Activated CD8-positive, alpha-beta memory T cell treated with anti-CD3 and anti-CD28 coated beads, Interleukin-2, amount 50 U/mL, for 24 hours (primary cell): ENCODE measurements at regions not wholly inside any gene's neighbourhood (a gene's known extent, or its start where the extent isn't known, plus 50 kb on each side); places are given as distances from the start of the nearest gene placed in this dataset.

Experiments used
- DNase-seq: peaks from one replicate; pipeline ENCODE4 v3.0.0-alpha.2; 2020; ENCODE audit errors: extremely low read depth

DNA sequence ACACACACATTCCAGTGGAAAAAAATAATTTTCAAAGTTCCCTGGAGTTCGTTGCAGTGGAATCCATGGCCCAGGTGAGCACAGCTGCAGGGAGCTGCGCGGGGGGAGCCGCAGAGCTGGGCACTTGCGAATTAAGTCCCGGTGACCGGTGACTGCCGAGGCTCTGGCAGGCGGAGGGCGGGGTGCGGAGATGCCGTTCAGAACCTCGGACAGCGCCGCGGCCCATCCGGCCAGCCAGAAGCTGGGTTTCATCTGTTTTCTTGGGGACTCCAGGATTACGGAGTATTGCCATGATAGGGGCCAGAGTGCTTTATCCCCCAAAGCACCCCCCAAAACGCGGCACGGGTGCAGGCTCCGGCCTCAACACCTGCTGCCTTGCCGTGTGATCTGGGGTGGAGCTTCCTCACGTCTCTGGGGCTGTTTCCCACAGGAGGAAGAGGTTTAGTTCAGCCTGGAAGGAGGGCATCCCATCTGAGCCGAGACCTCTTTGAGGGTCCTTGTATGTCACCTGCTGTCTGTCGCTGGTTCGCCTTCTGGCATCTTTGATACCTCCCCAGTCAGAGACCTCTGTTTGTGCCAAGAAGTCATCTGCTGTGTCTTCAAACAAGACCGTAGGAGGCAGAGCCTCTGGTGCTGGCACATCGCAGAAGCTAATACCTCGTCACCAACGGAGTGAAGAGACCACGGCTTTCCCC lies 99.4 kb downstream of the YTHDF1 start:
- DNase-seq, result no peak

GRCh38 chr20:63115651-63116411 lies 100.1 kb downstream of the YTHDF1 start:
- DNase-seq, result no peak

- no peak for DNase-seq
Observed at GRCh38 chr20:63114693-63115311, 101.1 kb downstream of the YTHDF1 start.

GRCh38 chr20:63114006-63114692 lies 101.8 kb downstream of the YTHDF1 start:
- DNase-seq, result no peak

DNA sequence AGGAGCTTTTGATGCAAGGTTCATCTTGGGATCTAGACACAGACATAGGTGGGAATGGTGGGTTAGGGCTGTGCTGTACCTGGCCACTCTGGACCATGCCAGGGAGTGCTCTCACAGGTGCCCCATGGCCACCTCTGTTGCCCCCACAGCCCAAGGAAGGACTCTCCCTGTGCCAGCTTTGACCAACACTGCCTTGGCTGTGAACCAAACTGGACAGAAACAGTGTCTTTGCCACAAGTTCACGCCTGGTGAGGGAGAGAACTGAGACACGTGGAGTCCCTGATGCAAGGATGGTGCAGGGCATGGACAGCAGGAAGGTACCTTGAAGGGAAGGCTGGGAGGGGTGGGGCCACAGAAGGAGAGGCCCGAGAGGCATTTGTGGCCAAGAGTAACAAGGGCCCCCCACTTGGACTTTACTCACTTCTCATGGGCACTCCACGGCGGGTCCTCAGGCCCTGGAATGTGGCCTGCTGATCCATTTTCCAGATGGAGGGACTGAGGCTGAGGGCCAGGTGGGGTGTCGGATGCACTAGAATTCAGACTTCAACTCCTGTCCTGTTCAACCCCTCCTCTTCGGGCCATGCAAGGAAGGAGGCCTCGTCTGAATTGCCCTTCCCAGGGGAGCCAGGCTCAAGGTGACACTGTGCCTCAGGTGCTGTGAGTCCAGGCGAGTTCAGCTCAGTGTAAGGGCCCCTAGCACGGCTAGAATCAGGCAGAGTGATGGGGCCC lies 103.3 kb downstream of the YTHDF1 start:
- no peak for DNase-seq

DNA sequence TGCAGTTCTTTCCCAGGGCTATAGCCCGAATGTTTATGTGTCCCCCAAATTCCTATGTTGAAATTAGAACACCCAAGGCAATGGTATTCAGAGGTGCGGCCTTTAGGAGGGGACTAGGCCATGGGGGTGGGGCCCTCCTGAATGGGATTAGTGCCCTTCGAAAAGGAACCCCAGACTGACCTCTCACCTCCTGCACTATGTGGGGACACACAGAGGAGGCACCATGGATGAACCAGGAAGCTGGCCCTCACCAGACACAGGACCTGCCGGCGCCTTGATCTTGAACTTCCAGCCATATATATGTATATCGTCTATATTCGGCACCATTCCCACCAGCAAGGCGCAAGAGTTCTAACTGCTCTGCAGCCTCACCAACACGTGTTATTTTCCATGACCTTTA lies 101.5 kb upstream of the BHLHE23 start:
- no peak for DNase-seq

GRCh38 chr20:63107449-63108200 lies 100.9 kb upstream of the BHLHE23 start:
- DNase-seq, result no peak

DNA sequence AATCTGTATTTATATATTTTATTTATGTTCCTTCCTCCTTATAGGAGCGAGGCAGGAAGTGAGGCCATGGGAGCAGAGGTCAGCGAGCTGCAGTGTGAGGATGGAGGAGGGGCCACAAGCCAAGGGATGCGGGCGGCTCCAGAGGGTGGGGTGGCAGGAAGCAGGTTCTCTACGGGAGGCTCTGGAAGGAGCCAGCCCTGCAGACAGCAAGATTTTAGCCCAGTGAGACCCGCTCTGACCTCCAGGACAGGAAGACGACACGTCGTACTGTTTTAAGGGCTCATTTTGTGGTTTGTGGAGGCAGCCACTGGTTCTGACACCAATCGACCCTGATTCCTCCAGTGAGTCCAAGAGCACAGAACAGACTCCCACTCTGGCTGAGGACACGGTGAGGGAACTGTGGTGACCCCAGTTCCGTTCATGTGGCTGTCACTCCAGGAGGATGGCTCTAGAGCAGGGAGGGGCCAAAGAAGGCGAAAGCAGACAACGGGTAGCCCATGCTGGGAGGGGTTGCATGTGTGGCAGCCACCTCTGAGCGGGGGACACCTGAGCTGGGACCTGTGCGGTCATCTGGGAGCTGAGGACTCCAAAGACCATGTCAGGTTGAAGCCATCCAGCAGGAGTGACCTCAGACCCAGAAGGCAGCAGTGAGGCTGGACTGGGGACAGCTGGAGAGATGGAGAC lies 100.1 kb upstream of the BHLHE23 start:
- DNase-seq, result no peak

- no peak for DNase-seq
Observed at GRCh38 chr20:63106108-63106764, 99.5 kb upstream of the BHLHE23 start.

DNA sequence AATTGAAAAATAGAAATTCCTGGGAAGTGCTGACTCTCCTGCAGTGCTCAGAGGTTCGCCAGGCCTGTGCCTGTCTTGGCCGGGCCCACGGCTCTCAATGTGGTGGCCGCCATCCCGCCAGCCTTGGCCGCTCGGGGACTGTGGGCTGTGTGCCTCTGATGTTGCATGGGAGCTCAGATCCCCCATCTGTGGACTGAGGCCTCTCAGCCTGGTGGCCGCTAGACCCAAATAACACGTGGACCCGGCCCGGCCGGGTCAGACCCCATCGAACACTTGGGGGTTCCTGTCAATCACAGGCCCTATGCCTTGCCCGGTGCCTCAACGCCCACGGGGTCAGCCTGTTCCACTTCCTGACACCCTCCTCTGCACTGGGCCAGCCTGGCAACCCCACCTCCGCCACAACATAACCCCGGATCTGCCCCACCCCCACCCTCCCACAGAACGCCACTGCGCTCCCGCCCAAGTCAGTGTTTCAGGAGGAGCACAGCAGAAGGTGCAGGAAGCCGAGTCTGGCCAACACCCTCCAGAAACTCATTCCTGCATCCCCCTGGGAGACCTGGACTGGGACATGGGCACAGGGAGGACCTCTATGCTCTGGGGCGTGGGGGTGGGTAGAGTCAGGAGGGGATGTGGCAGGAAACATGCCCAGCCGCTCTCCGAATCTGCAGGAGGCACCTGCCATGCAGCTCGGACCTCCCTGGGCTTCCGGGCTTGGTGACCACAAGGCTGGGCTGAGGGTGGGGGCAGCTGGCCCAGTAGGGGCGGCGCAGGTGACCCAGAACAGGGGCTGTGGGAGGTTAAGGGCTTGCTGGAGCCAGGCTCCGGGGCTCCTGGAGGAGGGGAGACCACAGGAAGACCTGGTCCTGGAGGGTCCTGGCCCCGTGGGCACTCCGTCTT lies 98.7 kb upstream of the BHLHE23 start:
- DNase-seq, result no peak

DNA sequence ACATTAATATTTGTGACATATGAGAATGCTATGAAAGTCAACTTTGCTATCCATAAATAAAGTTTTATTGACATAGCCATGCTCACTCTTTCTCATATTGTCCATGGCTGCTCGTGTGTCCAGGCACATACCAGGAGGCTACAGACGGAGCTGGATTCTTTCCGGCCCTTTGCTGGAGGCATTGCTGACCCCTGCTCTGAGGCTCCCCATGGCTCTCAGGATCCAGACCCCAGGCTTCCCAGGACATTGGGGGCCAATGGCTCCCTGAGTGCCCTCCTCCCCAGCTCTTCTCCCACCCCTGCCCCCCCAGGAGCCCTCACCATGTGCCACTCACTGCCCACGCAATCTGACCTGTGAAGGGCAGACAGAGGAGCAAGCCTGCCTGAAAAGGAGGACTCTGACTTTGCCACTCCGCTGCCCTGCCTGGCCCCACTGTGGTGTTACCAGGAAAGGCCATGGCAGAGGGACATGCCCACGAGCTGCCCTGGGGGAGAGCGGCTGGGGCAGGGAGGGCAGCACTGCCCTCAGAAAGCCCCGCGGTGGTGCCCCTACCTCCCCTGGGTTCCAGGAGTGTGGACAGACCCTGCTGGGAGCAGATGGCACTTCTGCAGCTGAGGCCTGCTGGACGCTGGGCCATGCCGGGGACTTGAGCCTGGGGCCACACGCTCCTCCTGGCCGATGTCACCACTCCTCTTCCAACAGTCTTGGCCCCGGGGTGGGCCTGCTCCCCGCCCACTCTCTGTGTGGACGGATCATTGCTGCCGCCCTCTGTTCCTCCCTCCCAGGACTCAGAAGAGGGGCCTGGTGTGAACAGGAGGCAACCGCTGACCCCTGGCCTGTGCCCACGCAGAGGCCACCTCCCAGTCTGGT lies 97.8 kb upstream of the BHLHE23 start:
- no peak for DNase-seq

DNA sequence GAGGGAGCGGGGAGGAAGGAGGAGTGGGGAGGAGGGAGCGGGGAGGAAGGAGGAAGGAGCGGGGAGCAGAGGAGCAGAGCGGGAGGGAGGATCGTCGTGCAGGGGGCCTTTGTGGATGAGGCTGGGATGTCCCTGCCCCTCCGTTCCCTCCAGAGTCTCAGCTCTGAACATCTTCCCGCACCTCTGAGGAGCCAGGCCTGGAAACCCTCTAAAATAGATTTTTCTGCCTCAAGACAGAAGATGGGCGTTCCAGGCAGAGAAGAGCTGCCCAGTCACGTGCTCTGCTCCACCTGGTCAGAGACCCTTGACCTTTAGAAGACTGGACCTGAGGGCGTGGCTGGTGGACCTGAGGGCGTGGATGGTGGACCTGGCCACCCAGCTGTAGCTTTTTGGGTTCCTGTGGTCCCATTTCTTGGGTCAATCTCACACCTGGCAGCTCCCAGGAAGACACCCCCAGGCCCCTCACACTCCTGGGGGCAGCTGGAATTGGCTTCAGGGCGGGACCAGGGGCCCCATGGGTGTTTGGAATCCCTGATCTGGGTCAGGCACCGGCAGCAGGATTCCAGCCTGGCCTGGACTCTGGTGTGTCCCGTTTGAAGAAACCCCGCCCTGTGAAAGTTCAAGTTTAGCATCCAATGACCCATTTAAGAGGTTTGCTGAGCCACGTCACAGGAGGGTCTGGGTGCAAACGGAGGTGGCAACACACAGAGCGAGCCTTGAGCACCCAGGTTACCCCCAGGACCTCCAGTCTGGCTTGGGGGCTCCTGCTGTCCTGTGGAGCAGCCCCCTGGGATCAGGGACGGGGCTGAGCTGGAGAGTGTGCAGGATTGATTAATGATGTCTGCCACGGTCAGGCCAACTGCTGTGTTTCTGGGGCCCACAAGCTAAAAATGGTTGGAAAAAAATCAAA lies 96.9 kb upstream of the BHLHE23 start:
- no peak for DNase-seq

DNA sequence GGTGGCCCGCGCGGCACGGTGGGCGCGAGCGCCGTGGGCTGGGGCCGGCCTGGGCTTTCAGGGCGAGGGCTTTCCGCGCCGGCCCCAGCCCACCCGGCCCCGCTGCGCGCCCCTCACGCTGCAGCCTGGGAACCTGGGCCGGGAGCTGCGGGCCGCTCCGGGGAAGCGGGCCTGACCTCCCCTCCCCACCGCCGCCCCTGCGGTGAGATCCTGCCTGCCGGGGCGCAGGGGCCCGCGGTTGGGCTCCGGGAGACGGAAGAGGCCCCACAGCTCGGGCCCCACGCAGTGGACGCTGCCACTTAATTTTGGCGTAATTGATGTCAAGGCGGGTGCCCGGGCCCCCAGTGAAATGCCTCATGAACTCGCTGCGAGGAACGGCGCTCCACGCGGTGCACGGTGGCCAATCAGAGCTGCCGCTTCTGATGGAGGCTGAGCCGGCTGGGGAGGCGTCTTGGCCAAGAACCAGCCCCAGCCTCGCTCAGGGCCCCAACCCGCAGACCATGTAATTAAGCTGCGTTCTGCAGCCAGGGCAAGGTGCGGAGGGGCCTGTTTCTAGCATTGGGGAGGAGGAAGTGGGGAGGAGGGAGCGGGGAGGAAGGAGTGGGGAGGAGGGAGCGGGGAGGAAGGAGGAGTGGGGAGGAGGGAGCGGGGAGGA lies 96.1 kb upstream of the BHLHE23 start:
- peak; percentile 27 for DNase-seq

DNA sequence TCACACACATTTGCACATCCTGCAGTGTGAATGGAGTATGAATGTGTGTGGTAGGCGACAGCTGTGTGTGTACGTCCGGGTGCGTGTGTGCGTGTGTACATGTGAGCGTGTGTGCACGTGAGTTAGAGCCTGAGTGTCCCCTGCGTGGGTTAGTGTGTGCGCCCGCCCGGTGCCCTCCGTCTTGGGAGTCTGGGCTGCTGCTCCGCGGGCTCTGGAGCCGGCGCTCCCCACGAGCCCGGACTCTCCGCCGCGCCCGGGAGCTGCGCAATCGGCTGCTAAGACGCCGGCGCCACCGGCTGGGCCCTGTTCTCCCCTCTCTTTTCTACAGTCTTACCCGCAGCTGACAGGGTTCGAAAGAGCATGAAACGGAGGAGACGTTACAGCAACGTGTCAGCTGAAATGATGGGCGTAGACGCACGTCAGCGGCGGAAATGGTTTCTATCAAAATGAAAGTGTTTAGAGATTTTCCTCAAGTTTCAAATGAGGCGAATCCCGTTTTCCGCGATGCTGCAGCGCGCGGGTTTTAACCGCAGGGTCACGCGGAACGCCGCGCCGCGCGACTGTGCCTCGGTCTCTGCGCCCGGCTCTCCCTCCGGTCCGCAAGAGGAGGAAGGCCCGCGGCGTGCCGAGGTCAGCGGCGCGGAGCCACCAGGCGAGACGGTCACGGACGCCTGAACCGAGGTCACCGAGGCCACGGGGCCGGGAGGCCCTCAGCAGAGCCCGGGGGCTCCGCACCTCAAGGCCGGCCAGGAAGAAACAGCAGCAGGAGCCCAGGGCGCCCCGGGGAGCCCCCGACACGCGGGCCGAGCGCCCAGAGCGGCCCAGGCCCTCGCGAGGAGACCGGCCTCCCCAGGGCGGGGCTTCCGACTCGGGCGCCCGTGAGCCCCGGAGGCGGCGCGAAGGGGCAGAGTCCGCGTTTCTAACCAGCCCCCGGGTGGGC lies 95.3 kb upstream of the BHLHE23 start:
- DNase-seq, result peak; percentile 24
